Stimulated activated CD8-positive, alpha-beta memory T cell treated with anti-CD3 and anti-CD28 coated beads, Interleukin-7, amount 100 ng/mL, for 24 hours (primary cell): ENCODE measurements at regions not wholly inside any gene's neighbourhood (a gene's known extent, or its start where the extent isn't known, plus 50 kb on each side); places are given as distances from the start of the nearest gene placed in this dataset.

Experiments
- DNase-seq: peaks from one replicate; pipeline ENCODE4 v3.0.0-alpha.2; 2020; ENCODE audit warnings: low read depth

- DNase-seq, result no peak
Observed at GRCh38 chr1:5465281-5465711, 526.9 kb downstream of the NPHP4 start.

GRCh38 chr1:5464366-5464765 is 527.9 kb downstream of the NPHP4 start:
- DNase-seq, result no peak

- no peak for DNase-seq
Observed at GRCh38 chr1:5460974-5461373, 531.3 kb downstream of the NPHP4 start.

GRCh38 chr1:5459839-5460610 is 532.2 kb downstream of the NPHP4 start:
- no peak for DNase-seq

GRCh38 chr1:5458248-5458647 is 534.0 kb downstream of the NPHP4 start:
- DNase-seq, result no peak

GRCh38 chr1:5456090-5456811 is 536.0 kb downstream of the NPHP4 start:
- DNase-seq, result no peak

- no peak for DNase-seq
Observed at GRCh38 chr1:5455651-5456050, 536.6 kb downstream of the NPHP4 start.

- no peak for DNase-seq
Observed at GRCh38 chr1:5455056-5455455, 537.2 kb downstream of the NPHP4 start.

GRCh38 chr1:5453347-5453746 is 538.9 kb downstream of the NPHP4 start:
- DNase-seq, result no peak

- no peak for DNase-seq
Observed at GRCh38 chr1:5451671-5452070, 540.6 kb downstream of the NPHP4 start.

GRCh38 chr1:5448486-5448885 is 543.7 kb downstream of the NPHP4 start:
- no peak for DNase-seq

GRCh38 chr1:5447503-5447960 is 544.7 kb downstream of the NPHP4 start:
- no peak for DNase-seq

- no peak for DNase-seq
Observed at GRCh38 chr1:5444396-5444795, 547.8 kb downstream of the NPHP4 start.

GRCh38 chr1:5436808-5437207 is 555.4 kb downstream of the NPHP4 start:
- no peak for DNase-seq

GRCh38 chr1:5435414-5435813 is 556.8 kb downstream of the NPHP4 start:
- DNase-seq, result no peak

GRCh38 chr1:5432436-5432835 is 559.8 kb downstream of the NPHP4 start:
- no peak for DNase-seq

- no peak for DNase-seq
Observed at GRCh38 chr1:5430911-5431697, 561.1 kb downstream of the NPHP4 start.

GRCh38 chr1:5430136-5430535 is 562.1 kb downstream of the NPHP4 start:
- DNase-seq, result no peak

- no peak for DNase-seq
Observed at GRCh38 chr1:5428351-5428750, 563.9 kb downstream of the NPHP4 start.

GRCh38 chr1:5427026-5427613 is 565.1 kb downstream of the NPHP4 start:
- DNase-seq, result no peak

- DNase-seq, result no peak
Observed at GRCh38 chr1:5424802-5425703, 567.2 kb downstream of the NPHP4 start.
